RWPE2 (cell line): ENCODE measurements at regions not wholly inside any gene's neighbourhood (a gene's known extent, or its start where the extent isn't known, plus 50 kb on each side); places are given as distances from the start of the nearest gene placed in this dataset.

ENCODE experiments used
- ATAC-seq: fragments of 200-7000 bp; cut with Tn5 transposase; 3 replicates; pipeline ENCODE4 v1.9.1; 2021; ENCODE audit warnings: low read depth
- DNase-seq: peaks from one replicate; pipeline ENCODE4 v3.0.0-alpha.2; 2020; ENCODE audit warnings: low spot score
- H3K27ac ChIP-seq: fragments of 450-650 bp; 2 replicates; pipeline ENCODE4 v1.5.1; 2017; ENCODE audit warnings: mild to moderate bottlenecking; ENCODE audit not compliant: poor library complexity, severe bottlenecking
- H3K27me3 ChIP-seq: fragments of 250-450 bp; sonication (Bioruptor Pico); 2 replicates; pipeline ENCODE4 v1.5.1; 2021; ENCODE audit warnings: mild to moderate bottlenecking, moderate library complexity; ENCODE audit not compliant: insufficient read depth, poor library complexity, severe bottlenecking
- H3K36me3 ChIP-seq: fragments of 250-450 bp; sonication (Bioruptor Pico); 2 replicates; pipeline ENCODE4 v1.5.1; 2020; ENCODE audit warnings: low read depth, mild to moderate bottlenecking, moderate library complexity
- H3K4me1 ChIP-seq: fragments of 250-450 bp; sonication (Bioruptor Pico); 2 replicates; pipeline ENCODE4 v1.5.1; 2021; ENCODE audit warnings: mild to moderate bottlenecking, moderate library complexity; ENCODE audit not compliant: insufficient read depth, poor library complexity, severe bottlenecking
- H3K4me3 ChIP-seq: fragments of 250-450 bp; sonication (Bioruptor Pico); 2 replicates; pipeline ENCODE4 v1.5.1; 2021; ENCODE audit warnings: mild to moderate bottlenecking, moderate library complexity; ENCODE audit not compliant: severe bottlenecking
- H3K9me3 ChIP-seq: fragments of 250-450 bp; sonication (Bioruptor Pico); 2 replicates; pipeline ENCODE4 v1.5.1; 2021; ENCODE audit warnings: mild to moderate bottlenecking, moderate library complexity; ENCODE audit not compliant: severe bottlenecking
- TF ChIP-seq, protein P1 (sequence below): fragments of 450-650 bp; IDR thresholded peaks from one replicate; pipeline ENCODE4 v1.5.1; 2017; ENCODE audit warnings: mild to moderate bottlenecking, moderate library complexity; ENCODE audit not compliant: poor library complexity, severe bottlenecking

DNA sequence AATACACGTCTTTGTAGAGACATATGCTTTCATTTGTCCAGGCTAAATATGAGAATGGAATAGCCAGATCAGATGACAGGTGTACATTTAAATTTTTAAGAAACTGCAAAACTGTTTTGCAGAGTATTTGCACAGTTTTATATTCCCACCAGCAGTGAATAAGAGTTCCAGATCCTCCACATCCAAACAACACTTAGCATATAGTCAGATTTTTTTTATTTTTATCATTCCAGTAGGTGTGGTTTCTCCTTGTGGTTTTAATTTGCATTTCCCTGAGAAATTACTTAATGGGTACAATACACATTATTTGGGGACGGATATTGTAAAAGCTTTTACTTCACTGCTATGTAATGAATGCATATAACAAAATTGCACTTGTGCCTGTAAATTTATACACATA, 56.7 kb upstream of the IRF2 start:
- H3K4me1 ChIP-seq = peaks cover 11% of the 10 kb centered on the region
- TF ChIP-seq, protein P1, sequence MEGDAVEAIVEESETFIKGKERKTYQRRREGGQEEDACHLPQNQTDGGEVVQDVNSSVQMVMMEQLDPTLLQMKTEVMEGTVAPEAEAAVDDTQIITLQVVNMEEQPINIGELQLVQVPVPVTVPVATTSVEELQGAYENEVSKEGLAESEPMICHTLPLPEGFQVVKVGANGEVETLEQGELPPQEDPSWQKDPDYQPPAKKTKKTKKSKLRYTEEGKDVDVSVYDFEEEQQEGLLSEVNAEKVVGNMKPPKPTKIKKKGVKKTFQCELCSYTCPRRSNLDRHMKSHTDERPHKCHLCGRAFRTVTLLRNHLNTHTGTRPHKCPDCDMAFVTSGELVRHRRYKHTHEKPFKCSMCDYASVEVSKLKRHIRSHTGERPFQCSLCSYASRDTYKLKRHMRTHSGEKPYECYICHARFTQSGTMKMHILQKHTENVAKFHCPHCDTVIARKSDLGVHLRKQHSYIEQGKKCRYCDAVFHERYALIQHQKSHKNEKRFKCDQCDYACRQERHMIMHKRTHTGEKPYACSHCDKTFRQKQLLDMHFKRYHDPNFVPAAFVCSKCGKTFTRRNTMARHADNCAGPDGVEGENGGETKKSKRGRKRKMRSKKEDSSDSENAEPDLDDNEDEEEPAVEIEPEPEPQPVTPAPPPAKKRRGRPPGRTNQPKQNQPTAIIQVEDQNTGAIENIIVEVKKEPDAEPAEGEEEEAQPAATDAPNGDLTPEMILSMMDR = no peak

DNA sequence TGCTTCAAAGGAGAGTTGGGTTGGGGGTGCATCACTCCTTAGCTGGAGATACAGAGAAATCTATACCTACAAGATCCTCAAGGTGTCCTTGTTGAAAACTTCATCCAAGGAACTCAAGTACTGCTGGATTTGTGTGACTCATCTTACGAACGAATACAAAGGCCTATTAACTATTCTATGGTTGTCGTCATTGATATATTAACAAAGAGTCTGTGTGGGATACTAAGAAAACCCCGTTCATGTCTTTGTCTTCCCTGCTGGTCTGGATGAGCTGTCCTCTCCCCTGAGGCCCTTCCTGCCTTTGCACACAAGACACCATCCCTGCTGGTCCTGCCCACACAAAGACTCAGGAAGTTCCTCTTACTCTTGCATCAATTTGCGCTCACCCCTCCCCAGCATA, 54.9 kb upstream of the IRF2 start:
- no peaks in the 10 kb centered on the region for H3K36me3 ChIP-seq
- peaks cover 10% of the 10 kb centered on the region for H3K4me1 ChIP-seq
- peak overlapping the region; percentile 19 for H3K27ac ChIP-seq
- peaks cover 3% of the 10 kb centered on the region for H3K9me3 ChIP-seq
- ATAC-seq (peak; percentile 96), DNase-seq (peak; percentile 66)
- TF ChIP-seq, protein P1 = no peak
- no peak overlapping the region for H3K4me3 ChIP-seq
- H3K27me3 ChIP-seq = no peaks in the 10 kb centered on the region

More for the DNA sequence above, 56.7 kb upstream of the IRF2 start:
- no peaks in the 10 kb centered on the region for H3K36me3 ChIP-seq
- H3K9me3 ChIP-seq = peaks cover 3% of the 10 kb centered on the region
- no peak overlapping the region for H3K27ac ChIP-seq
- no peak overlapping the region for H3K4me3 ChIP-seq
- DNase-seq (no peak), ATAC-seq (no peak)
- H3K27me3 ChIP-seq = no peaks in the 10 kb centered on the region

DNA sequence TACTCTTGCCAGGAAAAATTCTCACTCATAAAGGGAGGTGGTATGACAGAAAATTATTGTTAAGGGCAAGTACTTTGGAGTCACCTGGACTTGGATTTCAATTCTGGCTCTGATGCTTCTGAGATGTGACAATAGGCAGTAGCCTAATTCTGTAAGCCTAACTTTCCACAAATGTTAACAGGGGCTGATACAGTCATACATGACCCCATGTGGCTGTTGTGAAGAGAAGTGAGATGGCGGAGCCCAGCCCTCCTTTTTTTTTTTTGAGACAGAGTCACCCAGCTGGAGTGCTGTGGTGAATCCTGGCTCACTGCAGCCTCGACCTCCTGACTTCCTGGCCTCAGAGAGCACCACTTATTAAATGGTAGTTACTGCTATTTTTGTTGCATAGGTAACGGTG, 54.4 kb upstream of the IRF2 start:
- TF ChIP-seq, protein P1 = no peak
- H3K9me3 ChIP-seq = peaks cover 3% of the 10 kb centered on the region
- peak overlapping the region; percentile 19 for H3K27ac ChIP-seq
- H3K27me3 ChIP-seq = no peaks in the 10 kb centered on the region
- peaks cover 10% of the 10 kb centered on the region for H3K4me1 ChIP-seq
- H3K4me3 ChIP-seq = no peak overlapping the region
- DNase-seq = no peak
- no peak for ATAC-seq
- no peaks in the 10 kb centered on the region for H3K36me3 ChIP-seq

DNA sequence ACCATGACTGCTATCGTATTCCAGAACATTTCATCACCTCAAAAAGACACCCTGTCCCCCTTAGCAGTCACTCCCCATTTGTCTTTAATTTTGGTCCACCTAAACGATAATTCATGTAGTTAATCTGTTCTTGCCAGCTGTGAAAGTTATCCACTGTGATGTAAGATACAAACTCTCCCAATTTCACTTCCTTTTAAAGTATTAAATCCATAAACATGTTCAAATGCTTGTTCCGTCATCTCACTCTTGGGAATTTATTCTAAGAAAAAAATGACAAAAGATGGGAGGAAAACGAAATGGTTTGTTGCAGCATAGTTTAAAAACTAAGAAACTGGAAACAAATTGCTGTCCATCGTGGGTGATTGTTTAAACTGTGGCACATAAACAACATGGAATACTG, 53.7 kb upstream of the IRF2 start:
- Histone ChIP-seq H3K9me3 (peaks cover 3% of the 10 kb centered on the region), H3K4me3 (no peak overlapping the region), H3K4me1 (peaks cover 10% of the 10 kb centered on the region), H3K36me3 (no peaks in the 10 kb centered on the region), H3K27me3 (no peaks in the 10 kb centered on the region), H3K27ac (no peak overlapping the region)
- no peak for ATAC-seq
- no peak for DNase-seq
- TF ChIP-seq, protein P1 = no peak

DNA sequence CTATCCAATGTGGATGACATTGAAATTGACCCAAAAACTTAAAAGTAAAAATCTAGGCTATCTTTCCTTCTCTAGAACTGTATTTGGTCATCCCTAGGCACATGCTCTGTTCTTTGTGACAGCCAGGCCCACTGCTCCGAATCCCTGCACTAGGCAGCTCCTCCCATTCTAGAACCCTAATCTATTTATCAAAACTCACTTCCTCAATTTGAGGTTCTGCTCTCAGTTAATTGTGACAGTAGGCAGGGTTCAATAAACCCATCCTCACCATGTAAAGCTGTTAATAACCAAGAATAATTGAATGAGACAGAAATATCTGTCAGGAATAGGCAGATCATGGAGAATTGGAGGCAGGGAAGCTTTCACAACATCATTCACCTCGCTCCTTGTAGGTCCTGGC, 51.9 kb upstream of the IRF2 start:
- DNase-seq (no peak), ATAC-seq (no peak)
- Histone ChIP-seq H3K4me1 (peaks cover 10% of the 10 kb centered on the region), H3K27ac (no peak overlapping the region), H3K27me3 (peaks cover 10% of the 10 kb centered on the region), H3K9me3 (peaks cover 3% of the 10 kb centered on the region), H3K4me3 (no peak overlapping the region), H3K36me3 (no peaks in the 10 kb centered on the region)
- TF ChIP-seq, protein P1 = no peak
